ENCODE measurements at regions not wholly inside any gene's neighbourhood (a gene's known extent, or its start where the extent isn't known, plus 50 kb on each side); places are given as distances from the start of the nearest gene placed in this dataset.

DNA sequence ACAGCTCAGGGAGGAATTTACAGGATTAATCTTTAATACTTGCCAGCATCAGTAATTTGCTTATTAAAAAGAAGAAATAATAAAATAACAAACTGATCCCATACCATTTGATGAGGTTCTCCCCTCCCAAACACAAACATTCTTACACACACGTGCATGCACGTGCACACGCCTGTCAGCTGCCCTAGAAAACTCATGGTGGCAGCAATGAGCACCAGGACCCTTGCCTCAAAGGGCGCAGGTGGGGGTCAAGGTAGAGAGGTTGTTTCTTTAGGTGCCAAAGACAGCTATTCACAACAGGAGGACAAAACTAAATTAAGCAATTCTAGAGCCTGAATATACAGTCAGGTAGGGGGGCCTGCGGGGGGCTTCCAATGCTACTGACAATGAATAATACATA lies 219.3 kb downstream of the BUD13 start:
- no peaks in the 10 kb centered on the region for H3K27me3 ChIP-seq (ENCODE audit: control insufficient read depth in 1 of 2, insufficient read depth in 2 of 2, low read length in 2 of 2)
- no peaks in the 10 kb centered on the region for H3K4me1 ChIP-seq (ENCODE audit: control insufficient read depth in 2 of 2, insufficient read depth in 2 of 2, low read length in 1 of 2)
- WGBS, 2 donors: 59 to 61% methylated on average over 5 of the region's 5 CpGs
- H3K27ac ChIP-seq (ENCODE audit: low read depth in 2 of 2, low read length in 1 of 2): no peak overlapping the region
- H3K4me3 ChIP-seq (ENCODE audit: low read depth in 1 of 2, low read length in 2 of 2): no peak overlapping the region
- no peaks in the 10 kb centered on the region for H3K36me3 ChIP-seq (ENCODE audit: control insufficient read depth in 2 of 2, insufficient read depth in 2 of 2, low read length in 1 of 2)
- H3K9me3 ChIP-seq (ENCODE audit: control insufficient read depth in 2 of 2, insufficient read depth in 1 of 2, low read depth in 1 of 2, low read length in 1 of 2): peaks cover 0 to 6% of the 10 kb centered on the region in 2 donors

DNA sequence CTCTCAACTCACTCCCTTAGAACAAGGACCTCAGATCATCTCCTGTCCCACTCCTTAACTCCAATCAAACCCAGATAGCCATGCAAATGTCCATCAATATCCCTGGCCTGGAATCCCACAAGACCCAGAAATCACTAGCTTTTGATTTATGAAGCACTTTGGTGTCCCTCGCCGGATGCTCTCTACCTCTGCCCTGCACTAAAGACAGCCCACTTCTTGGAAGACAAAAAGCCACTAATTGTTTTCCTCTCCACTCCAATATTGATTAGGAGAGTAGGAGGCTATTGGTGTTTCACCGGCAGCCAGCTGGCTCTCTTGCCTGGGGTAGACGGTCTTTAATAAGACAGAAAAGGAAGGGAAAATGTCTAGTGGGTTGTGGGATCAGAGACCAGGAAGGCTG lies 221.2 kb downstream of the BUD13 start:
- Histone ChIP-seq H3K4me1 (ENCODE audit: control insufficient read depth in 2 of 2, insufficient read depth in 2 of 2, low read length in 1 of 2) (no peaks in the 10 kb centered on the region), H3K9me3 (ENCODE audit: control insufficient read depth in 2 of 2, insufficient read depth in 1 of 2, low read depth in 1 of 2, low read length in 1 of 2) (peaks cover 0 to 6% of the 10 kb centered on the region in 2 donors), H3K36me3 (ENCODE audit: control insufficient read depth in 2 of 2, insufficient read depth in 2 of 2, low read length in 1 of 2) (no peaks in the 10 kb centered on the region), H3K4me3 (ENCODE audit: low read depth in 1 of 2, low read length in 2 of 2) (no peak overlapping the region), H3K27me3 (ENCODE audit: control insufficient read depth in 1 of 2, insufficient read depth in 2 of 2, low read length in 2 of 2) (no peaks in the 10 kb centered on the region), H3K27ac (ENCODE audit: low read depth in 2 of 2, low read length in 1 of 2) (no peak overlapping the region)
- WGBS, 2 donors: 90 to 91% methylated on average over 4 of the region's 4 CpGs

DNA sequence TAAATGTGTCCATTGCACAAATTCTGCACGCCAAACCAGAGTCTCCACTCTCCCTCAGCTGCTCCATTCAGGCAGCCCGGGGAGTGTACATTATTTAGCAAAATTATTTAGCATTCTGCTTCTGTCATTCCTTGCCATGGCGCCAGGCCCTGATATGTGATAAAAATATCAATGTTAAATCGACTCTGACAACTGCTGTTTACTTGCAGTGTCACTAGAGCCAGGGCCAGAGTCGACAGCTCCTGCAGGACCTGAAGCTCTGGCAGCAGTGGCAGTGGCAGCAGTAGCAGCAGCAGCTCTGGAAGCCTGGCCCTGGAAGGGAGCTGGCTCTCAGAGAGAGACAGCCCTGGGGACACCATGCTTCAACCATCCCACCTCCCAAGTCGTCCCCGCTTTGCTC lies 224.5 kb downstream of the BUD13 start:
- H3K27me3 ChIP-seq (ENCODE audit: control insufficient read depth in 1 of 2, insufficient read depth in 2 of 2, low read length in 2 of 2): no peaks in the 10 kb centered on the region
- no peaks in the 10 kb centered on the region for H3K36me3 ChIP-seq (ENCODE audit: control insufficient read depth in 2 of 2, insufficient read depth in 2 of 2, low read length in 1 of 2)
- no peak overlapping the region for H3K27ac ChIP-seq (ENCODE audit: low read depth in 2 of 2, low read length in 1 of 2)
- no peak overlapping the region for H3K4me3 ChIP-seq (ENCODE audit: low read depth in 1 of 2, low read length in 2 of 2)
- no peaks in the 10 kb centered on the region for H3K4me1 ChIP-seq (ENCODE audit: control insufficient read depth in 2 of 2, insufficient read depth in 2 of 2, low read length in 1 of 2)
- WGBS, 2 donors: 74 to 80% methylated on average over 7 of the region's 7 CpGs
- H3K9me3 ChIP-seq (ENCODE audit: control insufficient read depth in 2 of 2, insufficient read depth in 1 of 2, low read depth in 1 of 2, low read length in 1 of 2): peaks cover 0 to 6% of the 10 kb centered on the region in 2 donors

DNA sequence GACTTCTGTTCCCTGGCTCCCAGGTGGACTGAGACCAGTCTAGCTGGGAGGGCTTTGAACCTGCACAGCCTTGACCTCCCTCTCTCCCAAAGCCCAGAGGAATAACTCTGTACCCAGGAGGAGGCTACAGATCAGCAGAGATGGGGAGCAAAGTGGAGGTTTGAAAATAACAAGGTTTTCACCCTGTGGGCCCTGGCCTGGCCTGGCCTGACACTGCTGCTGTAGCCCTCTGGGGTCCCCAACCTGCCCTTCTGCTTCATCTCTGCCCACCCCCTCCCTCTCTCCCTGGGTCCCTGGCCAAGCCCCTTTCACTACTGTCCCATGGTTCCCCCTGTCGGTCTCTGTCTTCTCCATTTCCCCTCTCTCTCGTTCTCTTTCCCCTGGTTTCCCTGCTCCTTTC lies 225.2 kb downstream of the BUD13 start:
- 46 to 52% methylated on average over 2 of the region's 2 CpGs for WGBS, 2 donors
- no peaks in the 10 kb centered on the region for H3K36me3 ChIP-seq (ENCODE audit: control insufficient read depth in 2 of 2, insufficient read depth in 2 of 2, low read length in 1 of 2)
- peaks cover 0 to 6% of the 10 kb centered on the region in 2 donors for H3K9me3 ChIP-seq (ENCODE audit: control insufficient read depth in 2 of 2, insufficient read depth in 1 of 2, low read depth in 1 of 2, low read length in 1 of 2)
- peaks cover 0 to under 1% of the 10 kb centered on the region in 2 donors for H3K27me3 ChIP-seq (ENCODE audit: control insufficient read depth in 1 of 2, insufficient read depth in 2 of 2, low read length in 2 of 2)
- H3K27ac ChIP-seq (ENCODE audit: low read depth in 2 of 2, low read length in 1 of 2): no peak overlapping the region
- no peak overlapping the region for H3K4me3 ChIP-seq (ENCODE audit: low read depth in 1 of 2, low read length in 2 of 2)
- no peaks in the 10 kb centered on the region for H3K4me1 ChIP-seq (ENCODE audit: control insufficient read depth in 2 of 2, insufficient read depth in 2 of 2, low read length in 1 of 2)

DNA sequence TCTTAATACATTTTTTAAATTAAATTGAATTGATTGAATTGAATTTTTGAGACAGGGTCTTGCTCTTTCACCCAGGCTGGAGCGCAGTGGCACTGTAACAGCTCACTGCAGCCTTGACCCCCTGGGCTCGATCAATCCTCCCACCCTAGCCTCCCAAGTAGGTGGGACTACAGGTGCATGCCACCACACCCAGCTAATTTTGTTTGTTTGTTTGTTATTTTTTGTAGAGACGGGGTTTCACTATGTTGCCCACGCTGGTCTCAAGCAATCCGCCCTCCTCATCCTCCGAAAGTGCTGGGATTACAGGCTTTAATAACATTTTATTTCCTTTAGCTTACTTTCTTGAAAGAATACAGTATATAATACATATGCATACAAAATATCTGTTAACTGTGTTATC lies 226.9 kb downstream of the BUD13 start:
- Histone ChIP-seq H3K36me3 (ENCODE audit: control insufficient read depth in 2 of 2, insufficient read depth in 2 of 2, low read length in 1 of 2) (no peaks in the 10 kb centered on the region), H3K4me1 (ENCODE audit: control insufficient read depth in 2 of 2, insufficient read depth in 2 of 2, low read length in 1 of 2) (no peaks in the 10 kb centered on the region), H3K27me3 (ENCODE audit: control insufficient read depth in 1 of 2, insufficient read depth in 2 of 2, low read length in 2 of 2) (peaks cover 0 to 3% of the 10 kb centered on the region in 2 donors), H3K27ac (ENCODE audit: low read depth in 2 of 2, low read length in 1 of 2) (no peak overlapping the region), H3K4me3 (ENCODE audit: low read depth in 1 of 2, low read length in 2 of 2) (no peak overlapping the region), H3K9me3 (ENCODE audit: control insufficient read depth in 2 of 2, insufficient read depth in 1 of 2, low read depth in 1 of 2, low read length in 1 of 2) (peaks cover 0 to 6% of the 10 kb centered on the region in 2 donors)
- 91% methylated on average over 6 of the region's 6 CpGs for WGBS, 2 donors

DNA sequence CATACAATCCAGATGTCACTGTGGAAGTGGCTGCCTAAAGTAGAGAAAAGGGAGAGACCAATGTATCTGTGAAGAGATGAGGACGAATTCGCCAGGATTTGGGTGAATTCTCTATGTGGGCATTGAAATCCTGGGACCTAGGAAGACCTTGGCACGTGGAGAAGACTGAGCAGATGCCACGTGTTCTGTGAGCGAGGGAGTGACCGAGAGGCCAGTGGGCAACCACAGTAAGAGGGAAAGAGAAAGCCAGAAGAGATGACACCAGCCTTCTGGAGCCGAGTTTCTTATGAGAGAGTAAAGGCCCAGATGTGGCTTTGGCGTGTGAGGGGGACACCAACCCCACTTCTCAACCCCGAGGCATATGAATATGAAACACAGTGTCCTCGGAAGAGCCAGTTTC lies 228.1 kb downstream of the BUD13 start:
- 83 to 86% methylated on average over 10 of the region's 10 CpGs for WGBS, 2 donors

GRCh38 chr11:116543911-116544475 lies 228.8 kb downstream of the BUD13 start:
- H3K36me3 ChIP-seq (ENCODE audit: control insufficient read depth in 2 of 2, insufficient read depth in 2 of 2, low read length in 1 of 2): no peaks in the 10 kb centered on the region
- H3K27ac ChIP-seq (ENCODE audit: low read depth in 2 of 2, low read length in 1 of 2): no peak overlapping the region
- H3K27me3 ChIP-seq (ENCODE audit: control insufficient read depth in 1 of 2, insufficient read depth in 2 of 2, low read length in 2 of 2): peaks cover 0 to 3% of the 10 kb centered on the region in 2 donors
- peaks cover 0 to 7% of the 10 kb centered on the region in 2 donors for H3K9me3 ChIP-seq (ENCODE audit: control insufficient read depth in 2 of 2, insufficient read depth in 1 of 2, low read depth in 1 of 2, low read length in 1 of 2)
- WGBS, 2 donors: 79 to 80% methylated on average over 4 of the region's 4 CpGs
- no peak overlapping the region for H3K4me3 ChIP-seq (ENCODE audit: low read depth in 1 of 2, low read length in 2 of 2)
- no peaks in the 10 kb centered on the region for H3K4me1 ChIP-seq (ENCODE audit: control insufficient read depth in 2 of 2, insufficient read depth in 2 of 2, low read length in 1 of 2)

More for the DNA sequence above, 228.1 kb downstream of the BUD13 start:
- no peaks in the 10 kb centered on the region for H3K36me3 ChIP-seq (ENCODE audit: control insufficient read depth in 2 of 2, insufficient read depth in 2 of 2, low read length in 1 of 2)
- no peak overlapping the region for H3K27ac ChIP-seq (ENCODE audit: low read depth in 2 of 2, low read length in 1 of 2)
- H3K9me3 ChIP-seq (ENCODE audit: control insufficient read depth in 2 of 2, insufficient read depth in 1 of 2, low read depth in 1 of 2, low read length in 1 of 2): peaks cover 0 to 6% of the 10 kb centered on the region in 2 donors
- peaks cover 0 to 3% of the 10 kb centered on the region in 2 donors for H3K27me3 ChIP-seq (ENCODE audit: control insufficient read depth in 1 of 2, insufficient read depth in 2 of 2, low read length in 2 of 2)
- H3K4me1 ChIP-seq (ENCODE audit: control insufficient read depth in 2 of 2, insufficient read depth in 2 of 2, low read length in 1 of 2): no peaks in the 10 kb centered on the region
- H3K4me3 ChIP-seq (ENCODE audit: low read depth in 1 of 2, low read length in 2 of 2): no peak overlapping the region

DNA sequence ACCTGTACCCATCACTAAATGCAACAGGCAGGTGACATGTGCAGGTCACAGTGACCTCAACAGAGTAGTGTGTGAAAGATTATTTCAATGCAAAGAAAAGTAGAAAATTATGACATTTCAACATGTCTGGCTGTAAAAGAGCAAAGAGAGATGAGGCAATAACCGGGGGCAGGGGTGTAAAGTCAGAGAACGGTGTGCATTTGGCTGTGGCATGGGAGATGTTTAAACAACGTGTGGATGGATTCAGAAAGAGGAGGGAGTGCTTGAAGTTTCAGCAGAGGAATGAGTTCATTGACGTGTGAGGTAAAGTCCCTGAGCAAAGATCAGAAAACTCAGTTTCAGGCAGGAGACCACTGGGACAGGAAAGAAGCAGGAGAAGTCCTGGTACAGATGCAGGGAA lies 229.7 kb downstream of the BUD13 start:
- Histone ChIP-seq H3K27me3 (ENCODE audit: control insufficient read depth in 1 of 2, insufficient read depth in 2 of 2, low read length in 2 of 2) (peaks cover 0 to 3% of the 10 kb centered on the region in 2 donors), H3K9me3 (ENCODE audit: control insufficient read depth in 2 of 2, insufficient read depth in 1 of 2, low read depth in 1 of 2, low read length in 1 of 2) (peaks cover 0 to 3% of the 10 kb centered on the region in 2 donors), H3K4me1 (ENCODE audit: control insufficient read depth in 2 of 2, insufficient read depth in 2 of 2, low read length in 1 of 2) (no peaks in the 10 kb centered on the region), H3K4me3 (ENCODE audit: low read depth in 1 of 2, low read length in 2 of 2) (no peak overlapping the region), H3K27ac (ENCODE audit: low read depth in 2 of 2, low read length in 1 of 2) (no peak overlapping the region), H3K36me3 (ENCODE audit: control insufficient read depth in 2 of 2, insufficient read depth in 2 of 2, low read length in 1 of 2) (no peaks in the 10 kb centered on the region)
- 51 to 58% methylated on average over 4 of the region's 4 CpGs for WGBS, 2 donors

GRCh38 chr11:116542406-116542805 lies 230.4 kb downstream of the BUD13 start:
- 84 to 87% methylated on average over 6 of the region's 6 CpGs for WGBS, 2 donors
- Histone ChIP-seq H3K27ac (ENCODE audit: low read depth in 2 of 2, low read length in 1 of 2) (no peak overlapping the region), H3K4me3 (ENCODE audit: low read depth in 1 of 2, low read length in 2 of 2) (no peak overlapping the region), H3K27me3 (ENCODE audit: control insufficient read depth in 1 of 2, insufficient read depth in 2 of 2, low read length in 2 of 2) (peaks cover 0 to 3% of the 10 kb centered on the region in 2 donors), H3K36me3 (ENCODE audit: control insufficient read depth in 2 of 2, insufficient read depth in 2 of 2, low read length in 1 of 2) (no peaks in the 10 kb centered on the region), H3K4me1 (ENCODE audit: control insufficient read depth in 2 of 2, insufficient read depth in 2 of 2, low read length in 1 of 2) (no peaks in the 10 kb centered on the region), H3K9me3 (ENCODE audit: control insufficient read depth in 2 of 2, insufficient read depth in 1 of 2, low read depth in 1 of 2, low read length in 1 of 2) (peaks cover 0 to 3% of the 10 kb centered on the region in 2 donors)

DNA sequence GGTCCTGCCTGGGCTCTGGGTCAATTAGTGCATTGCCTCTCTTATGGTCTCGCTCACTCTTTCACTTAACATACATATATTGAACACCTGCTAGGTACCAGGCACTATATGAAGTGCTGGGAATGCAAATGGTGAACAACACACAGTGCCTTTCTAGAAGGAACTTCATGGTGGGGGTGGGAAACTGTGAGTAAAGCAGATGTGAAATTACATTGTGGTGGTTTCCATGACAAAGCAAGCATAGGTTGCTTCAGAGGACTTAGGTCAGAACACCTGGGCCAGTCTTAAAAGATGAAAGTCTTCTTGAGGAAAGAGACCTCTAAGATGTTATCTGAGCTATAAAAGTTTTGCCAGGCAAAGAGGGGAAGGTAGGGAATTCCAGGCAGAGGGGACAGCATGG lies 231.3 kb downstream of the BUD13 start:
- Histone ChIP-seq H3K36me3 (ENCODE audit: control insufficient read depth in 2 of 2, insufficient read depth in 2 of 2, low read length in 1 of 2) (no peaks in the 10 kb centered on the region), H3K27ac (ENCODE audit: low read depth in 2 of 2, low read length in 1 of 2) (no peak overlapping the region), H3K4me3 (ENCODE audit: low read depth in 1 of 2, low read length in 2 of 2) (no peak overlapping the region), H3K27me3 (ENCODE audit: control insufficient read depth in 1 of 2, insufficient read depth in 2 of 2, low read length in 2 of 2) (peaks cover 0 to 3% of the 10 kb centered on the region in 2 donors), H3K4me1 (ENCODE audit: control insufficient read depth in 2 of 2, insufficient read depth in 2 of 2, low read length in 1 of 2) (no peaks in the 10 kb centered on the region), H3K9me3 (ENCODE audit: control insufficient read depth in 2 of 2, insufficient read depth in 1 of 2, low read depth in 1 of 2, low read length in 1 of 2) (peaks cover 0 to 3% of the 10 kb centered on the region in 2 donors)
- 88 to 93% methylated on average over 1 of the region's 1 CpG for WGBS, 2 donors
